Panc1 (cell line): ENCODE measurements at regions not wholly inside any gene's neighbourhood (a gene's known extent, or its start where the extent isn't known, plus 50 kb on each side); places are given as distances from the start of the nearest gene placed in this dataset.

ENCODE experiments used
- ATAC-seq: fragments of 200-7000 bp; cut with Tn5 transposase; 2 replicates; pipeline ENCODE4 v1.9.1; 2020; ENCODE audit warnings: mild to moderate bottlenecking, moderate library complexity
- BruUV-seq: library from RNA; stranded (reverse); fragments of 400-500 nt; replicated peaks from 2 replicates; lab custom pipeline; 2021; lab: Mats Ljungman, UMichigan
- CTCF ChIA-PET: fragments of 300-600 bp; sonication (Branson Sonifier 250); formaldehyde crosslinking; loops from one replicate; lab custom pipeline; 2022; ENCODE audit warnings: antibody characterized with exemption; lab: Charles Lee
- POLR2A ChIA-PET: fragments of 300-600 bp; sonication (Branson Sonifier 250); formaldehyde crosslinking; loops from one replicate; lab custom pipeline; 2022; ENCODE audit warnings: antibody characterized with exemption; lab: Charles Lee
- DNase-seq: peaks from one replicate; pipeline ENCODE4 v3.0.0-alpha.2; 2010; ENCODE audit warnings: low read depth, low spot score
- H3K27ac ChIP-seq: 2 replicates; pipeline ENCODE4 v1.5.1; 2011; ENCODE audit warnings: mild to moderate bottlenecking, low read length, inconsistent platforms
- H3K27me3 ChIP-seq: fragments of 200-500 bp; sonication (Bioruptor generic); 2 replicates; pipeline ENCODE4 v1.6.0; 2014; ENCODE audit warnings: low read length, inconsistent platforms; ENCODE audit not compliant: control insufficient read depth, insufficient read depth
- H3K36me3 ChIP-seq: fragments of 200-500 bp; sonication (Bioruptor generic); 2 replicates; pipeline ENCODE4 v1.5.1; 2014; ENCODE audit warnings: inconsistent platforms, mild to moderate bottlenecking, low read length, moderate library complexity; ENCODE audit not compliant: control insufficient read depth, insufficient read depth
- H3K4me1 ChIP-seq: 2 replicates; pipeline ENCODE4 v1.5.1; 2011; ENCODE audit warnings: inconsistent platforms, mild to moderate bottlenecking, low read length, moderate library complexity; ENCODE audit not compliant: control insufficient read depth, insufficient read depth
- H3K4me3 ChIP-seq, 2 experiments: 2 replicates each; pipeline ENCODE4 v1.5.1; 2011 to 2012; ENCODE audit warnings: low read depth in 2 of 2, low read length in 2 of 2, mild to moderate bottlenecking in 2 of 2, inconsistent platforms in 1 of 2, moderate library complexity in 1 of 2
- H3K9me3 ChIP-seq: fragments of 200-500 bp; sonication (Bioruptor generic); 2 replicates; pipeline ENCODE4 v1.5.1; 2014; ENCODE audit warnings: low read depth, mild to moderate bottlenecking, inconsistent platforms, low read length, moderate library complexity; ENCODE audit not compliant: control insufficient read depth, insufficient read depth
- CTCF ChIP-seq: fragments of 450-650 bp; IDR thresholded peaks from 2 replicates; pipeline ENCODE4 v1.5.1; 2017; ENCODE audit warnings: mild to moderate bottlenecking
- POLR2AphosphoS5 ChIP-seq: IDR thresholded peaks from 2 replicates; pipeline ENCODE4 v1.6.1; 2012; ENCODE audit warnings: mild to moderate bottlenecking, low read depth, low read length, moderate library complexity
- SIN3A ChIP-seq: IDR thresholded peaks from 2 replicates; pipeline ENCODE4 v1.6.1; 2012; ENCODE audit warnings: low read depth, mild to moderate bottlenecking, low read length, moderate library complexity, borderline replicate concordance; ENCODE audit not compliant: insufficient read depth
- TCF7L2 ChIP-seq: IDR thresholded peaks from 2 replicates; pipeline ENCODE4 v1.6.1; 2011; ENCODE audit warnings: mild to moderate bottlenecking, low read depth, low read length, inconsistent platforms
- in situ Hi-C: cut with HindIII; loops from 2 replicates; pipeline ENCODE4 v1.10.0; 2016; ENCODE audit warnings: low sequenced_read_pairs, low pct_unique_long_range_greater_than_20kb
- intact Hi-C: fragments of 100-400 bp; cut with micrococcal nuclease; formaldehyde crosslinking; loops from one replicate; pipeline ENCODE4 v1.10.0; 2022; ENCODE audit not compliant: unreplicated experiment
- TF ChIP-seq, protein P1 (sequence below), 2 experiments: IDR thresholded peaks; 2 replicates each; pipeline ENCODE4 v1.6.1; 2011 to 2012; ENCODE audit warnings: low read depth in 2 of 2, control low read depth in 1 of 2, low read length in 1 of 2, mild to moderate bottlenecking in 1 of 2, moderate library complexity in 1 of 2; ENCODE audit not compliant: insufficient read depth in 1 of 2

DNA sequence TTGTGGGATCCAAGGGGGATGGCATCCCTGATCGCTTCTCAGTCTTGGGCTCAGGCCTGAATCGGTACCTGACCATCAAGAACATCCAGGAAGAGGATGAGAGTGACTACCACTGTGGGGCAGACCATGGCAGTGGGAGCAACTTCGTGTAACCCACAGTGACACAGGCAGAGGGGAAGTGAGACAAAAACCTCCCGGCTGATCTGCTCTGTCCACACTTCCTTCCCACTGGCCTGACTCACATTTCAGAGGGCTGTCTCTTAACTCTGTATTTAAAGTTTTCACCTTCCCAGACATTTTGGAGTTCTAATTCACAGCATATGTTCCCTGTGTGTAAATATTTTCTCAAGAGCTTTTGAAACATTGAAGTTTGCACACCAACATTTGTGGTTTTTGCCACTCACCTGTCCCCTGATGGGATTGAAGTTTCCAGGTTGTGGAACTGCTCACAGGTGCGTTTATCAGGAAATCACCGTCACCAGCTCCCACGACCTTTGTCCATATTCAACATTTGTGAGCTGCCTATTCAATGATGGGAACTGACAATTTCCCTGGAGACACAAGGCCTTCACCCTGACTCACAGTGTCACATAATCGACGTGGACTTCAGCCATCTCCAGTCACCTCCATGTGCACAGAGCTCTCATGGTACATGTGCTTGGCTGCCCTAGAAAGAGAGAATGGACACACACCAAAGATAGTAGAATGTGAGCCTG lies 99.2 kb downstream of the VPREB1 start:
- ChIA-PET POLR2A (no interaction called here), CTCF (interaction anchor here (0.7 kb wide), 1 partner anchor 20 kb away, joined by 9 read pairs; no protein-coding TSS in a partner anchor)
- no TSS peak for BruUV-seq
- H3K27ac ChIP-seq, result no peak overlapping the region
- in situ Hi-C loops, result no loop called here
- ATAC-seq, result no peak
- no peak overlapping the region for H3K4me3 ChIP-seq
- intact Hi-C loops, result no loop called here
- no peak for DNase-seq
- H3K4me1 ChIP-seq, result no peaks in the 10 kb centered on the region
- no peaks in the 10 kb centered on the region for H3K36me3 ChIP-seq
- TF ChIP-seq CTCF (no peak), TCF7L2 (no peak), POLR2AphosphoS5 (no peak), SIN3A (no peak)
- TF ChIP-seq, protein P1, sequence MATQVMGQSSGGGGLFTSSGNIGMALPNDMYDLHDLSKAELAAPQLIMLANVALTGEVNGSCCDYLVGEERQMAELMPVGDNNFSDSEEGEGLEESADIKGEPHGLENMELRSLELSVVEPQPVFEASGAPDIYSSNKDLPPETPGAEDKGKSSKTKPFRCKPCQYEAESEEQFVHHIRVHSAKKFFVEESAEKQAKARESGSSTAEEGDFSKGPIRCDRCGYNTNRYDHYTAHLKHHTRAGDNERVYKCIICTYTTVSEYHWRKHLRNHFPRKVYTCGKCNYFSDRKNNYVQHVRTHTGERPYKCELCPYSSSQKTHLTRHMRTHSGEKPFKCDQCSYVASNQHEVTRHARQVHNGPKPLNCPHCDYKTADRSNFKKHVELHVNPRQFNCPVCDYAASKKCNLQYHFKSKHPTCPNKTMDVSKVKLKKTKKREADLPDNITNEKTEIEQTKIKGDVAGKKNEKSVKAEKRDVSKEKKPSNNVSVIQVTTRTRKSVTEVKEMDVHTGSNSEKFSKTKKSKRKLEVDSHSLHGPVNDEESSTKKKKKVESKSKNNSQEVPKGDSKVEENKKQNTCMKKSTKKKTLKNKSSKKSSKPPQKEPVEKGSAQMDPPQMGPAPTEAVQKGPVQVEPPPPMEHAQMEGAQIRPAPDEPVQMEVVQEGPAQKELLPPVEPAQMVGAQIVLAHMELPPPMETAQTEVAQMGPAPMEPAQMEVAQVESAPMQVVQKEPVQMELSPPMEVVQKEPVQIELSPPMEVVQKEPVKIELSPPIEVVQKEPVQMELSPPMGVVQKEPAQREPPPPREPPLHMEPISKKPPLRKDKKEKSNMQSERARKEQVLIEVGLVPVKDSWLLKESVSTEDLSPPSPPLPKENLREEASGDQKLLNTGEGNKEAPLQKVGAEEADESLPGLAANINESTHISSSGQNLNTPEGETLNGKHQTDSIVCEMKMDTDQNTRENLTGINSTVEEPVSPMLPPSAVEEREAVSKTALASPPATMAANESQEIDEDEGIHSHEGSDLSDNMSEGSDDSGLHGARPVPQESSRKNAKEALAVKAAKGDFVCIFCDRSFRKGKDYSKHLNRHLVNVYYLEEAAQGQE (IDR thresholded peaks at IDR 0.05; ENCODE audit: insufficient read depth in 1 of 2, low read depth in 2 of 2, low read length in 1 of 2), result no peak
- no peaks in the 10 kb centered on the region for H3K27me3 ChIP-seq
- H3K9me3 ChIP-seq, result no peaks in the 10 kb centered on the region

DNA sequence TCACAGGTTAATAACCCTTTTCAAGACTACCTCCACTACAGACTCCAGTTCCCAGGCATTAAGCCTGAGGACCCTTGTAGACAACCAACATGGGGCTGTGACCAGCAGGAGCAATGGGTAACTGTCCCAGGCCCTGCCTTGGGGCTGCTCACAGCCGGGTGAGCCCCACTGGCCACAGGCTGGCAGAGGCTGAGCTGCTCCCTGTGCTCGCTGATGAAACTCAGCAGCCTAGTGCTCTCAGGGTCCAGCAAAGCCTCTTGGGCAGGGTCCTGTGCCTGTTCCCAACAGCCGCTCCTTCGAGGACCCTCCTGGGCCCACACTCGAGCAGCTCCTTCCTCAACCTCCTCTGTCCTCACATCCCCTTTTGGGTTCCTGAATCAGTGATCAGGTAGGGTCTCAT lies 99.8 kb downstream of the VPREB1 start:
- Histone ChIP-seq H3K27ac (no peak overlapping the region), H3K36me3 (no peaks in the 10 kb centered on the region), H3K27me3 (no peaks in the 10 kb centered on the region), H3K9me3 (no peaks in the 10 kb centered on the region), H3K4me1 (no peaks in the 10 kb centered on the region), H3K4me3 (no peak overlapping the region)
- no peak for TF ChIP-seq TCF7L2
- BruUV-seq, result no TSS peak
- POLR2A ChIA-PET, result no interaction called here
- intact Hi-C loops, result no loop called here
- in situ Hi-C loops, result no loop called here
- no peak for ATAC-seq
- no peak for DNase-seq
- CTCF ChIA-PET, result interaction anchor here (0.7 kb wide), 1 partner anchor 20 kb away, joined by 9 read pairs; no protein-coding TSS in a partner anchor

DNA sequence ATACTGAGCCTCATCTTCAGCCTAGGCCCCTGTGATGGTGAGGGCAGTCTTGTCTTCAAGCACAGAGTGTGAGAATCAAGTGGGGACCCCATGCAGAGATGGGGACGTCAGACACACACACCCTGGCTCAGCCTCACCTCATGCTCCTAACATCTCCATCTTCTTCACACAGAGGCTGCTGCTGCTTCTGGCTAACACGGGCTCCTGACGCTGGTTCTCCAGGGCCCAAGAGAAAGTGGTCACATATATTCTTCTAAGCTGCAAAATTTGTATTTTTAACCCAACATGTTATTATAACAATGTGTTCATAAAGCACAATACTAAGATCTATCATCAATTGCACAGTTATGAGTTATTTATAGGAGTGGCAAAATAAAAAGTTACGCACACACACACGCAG lies 101.2 kb downstream of the VPREB1 start:
- CTCF ChIA-PET, result no interaction called here
- intact Hi-C loops (no loop called here), in situ Hi-C loops (no loop called here)
- DNase-seq (no peak), ATAC-seq (no peak)
- H3K27ac ChIP-seq, result no peak overlapping the region
- H3K9me3 ChIP-seq, result no peaks in the 10 kb centered on the region
- H3K27me3 ChIP-seq, result peaks cover 6% of the 10 kb centered on the region; the same call in 1 of the 2 replicates
- BruUV-seq, result no TSS peak
- H3K4me3 ChIP-seq, result no peak overlapping the region
- TF ChIP-seq CTCF, result no peak
- no peak for TF ChIP-seq TCF7L2
- TF ChIP-seq SIN3A, result no peak
- TF ChIP-seq, protein P1 (IDR thresholded peaks at IDR 0.05; ENCODE audit: insufficient read depth in 1 of 2, low read depth in 2 of 2, low read length in 1 of 2), result no peak
- TF ChIP-seq POLR2AphosphoS5, result no peak
- POLR2A ChIA-PET, result no interaction called here
- no peaks in the 10 kb centered on the region for H3K36me3 ChIP-seq
- H3K4me1 ChIP-seq, result no peaks in the 10 kb centered on the region
